ENCODE measurements at regions not wholly inside any gene's neighbourhood (a gene's known extent, or its start where the extent isn't known, plus 50 kb on each side); places are given as distances from the start of the nearest gene placed in this dataset.

DNA sequence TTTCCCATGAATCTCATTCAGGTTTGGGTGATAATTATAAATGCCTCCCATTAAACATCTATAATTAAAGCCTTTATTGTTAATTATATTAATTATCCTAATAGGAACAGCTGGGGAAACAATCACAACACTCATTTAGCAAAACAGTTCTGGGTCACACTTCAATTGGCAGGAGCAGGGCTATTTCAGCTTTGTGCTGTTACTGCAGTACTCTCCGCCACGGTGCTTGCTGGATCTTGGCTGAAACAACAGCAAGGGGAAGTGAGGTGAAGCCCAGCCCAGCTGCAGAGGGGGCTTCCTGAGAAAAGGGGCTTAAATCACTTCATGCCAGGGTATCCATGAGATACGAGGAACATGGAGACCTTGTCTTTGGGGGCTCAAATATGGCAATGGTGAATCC lies 79.5 kb upstream of the SOX11 start:
- TF ChIP-seq, protein P1, sequence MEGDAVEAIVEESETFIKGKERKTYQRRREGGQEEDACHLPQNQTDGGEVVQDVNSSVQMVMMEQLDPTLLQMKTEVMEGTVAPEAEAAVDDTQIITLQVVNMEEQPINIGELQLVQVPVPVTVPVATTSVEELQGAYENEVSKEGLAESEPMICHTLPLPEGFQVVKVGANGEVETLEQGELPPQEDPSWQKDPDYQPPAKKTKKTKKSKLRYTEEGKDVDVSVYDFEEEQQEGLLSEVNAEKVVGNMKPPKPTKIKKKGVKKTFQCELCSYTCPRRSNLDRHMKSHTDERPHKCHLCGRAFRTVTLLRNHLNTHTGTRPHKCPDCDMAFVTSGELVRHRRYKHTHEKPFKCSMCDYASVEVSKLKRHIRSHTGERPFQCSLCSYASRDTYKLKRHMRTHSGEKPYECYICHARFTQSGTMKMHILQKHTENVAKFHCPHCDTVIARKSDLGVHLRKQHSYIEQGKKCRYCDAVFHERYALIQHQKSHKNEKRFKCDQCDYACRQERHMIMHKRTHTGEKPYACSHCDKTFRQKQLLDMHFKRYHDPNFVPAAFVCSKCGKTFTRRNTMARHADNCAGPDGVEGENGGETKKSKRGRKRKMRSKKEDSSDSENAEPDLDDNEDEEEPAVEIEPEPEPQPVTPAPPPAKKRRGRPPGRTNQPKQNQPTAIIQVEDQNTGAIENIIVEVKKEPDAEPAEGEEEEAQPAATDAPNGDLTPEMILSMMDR (tag by site-specific recombination; IDR thresholded peaks at IDR 0.05), result no peak
- TF ChIP-seq ZNF350 (tag by site-specific recombination; IDR thresholded peaks at IDR 0.05) (no peak), ZNF473 (tag by site-specific recombination; IDR thresholded peaks at IDR 0.05) (no peak)
